GM19397 (cell line): ENCODE measurements at regions not wholly inside any gene's neighbourhood (a gene's known extent, or its start where the extent isn't known, plus 50 kb on each side); places are given as distances from the start of the nearest gene placed in this dataset.
A peak's percentile ranks its signal among the peaks of the same experiment; 100 is the strongest.

Experiments
- ATAC-seq: cut with Tn5 transposase; IDR thresholded peaks from one replicate; pipeline ENCODE4 v1.9.1; 2021; ENCODE audit warnings: mild to moderate bottlenecking, moderate library complexity; ENCODE audit not compliant: unreplicated experiment

- no peak for ATAC-seq
Measured at GRCh38 chr6:141593311-141593710, 539.4 kb upstream of the GJE1 start.

GRCh38 chr6:141587482-141588266 lies 545.1 kb upstream of the GJE1 start:
- ATAC-seq: no peak

GRCh38 chr6:141580988-141581552 lies 551.7 kb upstream of the GJE1 start:
- no peak for ATAC-seq

GRCh38 chr6:141580131-141580530 lies 552.6 kb upstream of the GJE1 start:
- no peak for ATAC-seq

- no peak for ATAC-seq
Measured at GRCh38 chr6:141576751-141577150, 556.0 kb upstream of the GJE1 start.

GRCh38 chr6:141562851-141563763 lies 569.6 kb upstream of the GJE1 start:
- peak; percentile 80 for ATAC-seq

GRCh38 chr6:141562186-141562811 lies 570.4 kb upstream of the GJE1 start:
- ATAC-seq: peak; percentile 34

GRCh38 chr6:141561154-141561553 lies 571.6 kb upstream of the GJE1 start:
- ATAC-seq: no peak

- ATAC-seq: peak; percentile 70
Measured at GRCh38 chr6:141552463-141552862, 580.3 kb upstream of the GJE1 start.

GRCh38 chr6:141552031-141552430 lies 580.7 kb upstream of the GJE1 start:
- ATAC-seq: no peak

- ATAC-seq: no peak
Measured at GRCh38 chr6:141551318-141551717, 581.4 kb upstream of the GJE1 start.

GRCh38 chr6:141550471-141550870 lies 582.3 kb upstream of the GJE1 start:
- no peak for ATAC-seq

- no peak for ATAC-seq
Measured at GRCh38 chr6:141548966-141549365, 583.8 kb upstream of the GJE1 start.

GRCh38 chr6:141541581-141542324 lies 591.0 kb upstream of the GJE1 start:
- ATAC-seq: no peak

- ATAC-seq: no peak
Measured at GRCh38 chr6:141540207-141540606, 592.5 kb upstream of the GJE1 start.

GRCh38 chr6:141539617-141540016 lies 593.1 kb upstream of the GJE1 start:
- ATAC-seq: no peak

GRCh38 chr6:141532211-141532610 lies 600.5 kb upstream of the GJE1 start:
- ATAC-seq: no peak

GRCh38 chr6:141531040-141531439 lies 601.7 kb upstream of the GJE1 start:
- no peak for ATAC-seq

- ATAC-seq: no peak
Measured at GRCh38 chr6:141528596-141528995, 604.1 kb upstream of the GJE1 start.

- ATAC-seq: no peak
Measured at GRCh38 chr6:141526985-141527384, 605.7 kb upstream of the GJE1 start.
